Esophagus (tissue), 2 donors: ENCODE measurements at regions not wholly inside any gene's neighbourhood (a gene's known extent, or its start where the extent isn't known, plus 50 kb on each side); places are given as distances from the start of the nearest gene placed in this dataset.
"Not testable (repeated sequence)": the region's sequence is repeated elsewhere in the genome, so short reads cannot be mapped to it uniquely, and the experiment has no call there.

Source experiments
- H3K27ac ChIP-seq, 2 donors: one replicate each; pipeline ENCODE4 v1.5.1; 2013; ENCODE audit warnings: low read depth in 2 of 2, mild to moderate bottlenecking in 2 of 2, inconsistent platforms in 1 of 2, low read length in 1 of 2, moderate library complexity in 1 of 2
- H3K27me3 ChIP-seq, 2 donors: one replicate each; pipeline ENCODE4 v1.6.1; 2013; ENCODE audit warnings: low read length in 2 of 2, control low read depth in 1 of 2, mild to moderate bottlenecking in 1 of 2; ENCODE audit not compliant: insufficient read depth in 2 of 2, control insufficient read depth in 1 of 2
- H3K36me3 ChIP-seq, 2 donors: one replicate each; pipeline ENCODE4 v1.6.1; 2013; ENCODE audit warnings: low read length in 1 of 2; ENCODE audit not compliant: control insufficient read depth in 2 of 2, insufficient read depth in 2 of 2
- H3K4me1 ChIP-seq, 2 donors: one replicate each; pipeline ENCODE4 v1.6.1; 2013; ENCODE audit warnings: low read length in 1 of 2; ENCODE audit not compliant: control insufficient read depth in 2 of 2, insufficient read depth in 2 of 2
- H3K4me3 ChIP-seq, 2 donors: one replicate each; pipeline ENCODE4 v1.5.1; 2013; ENCODE audit warnings: low read length in 2 of 2, mild to moderate bottlenecking in 2 of 2, low read depth in 1 of 2, moderate library complexity in 1 of 2
- H3K9me3 ChIP-seq, 2 donors: one replicate each; pipeline ENCODE4 v1.6.1; 2013; ENCODE audit warnings: mild to moderate bottlenecking in 2 of 2, low read depth in 1 of 2, low read length in 1 of 2, moderate library complexity in 1 of 2; ENCODE audit not compliant: control insufficient read depth in 2 of 2, insufficient read depth in 1 of 2
- WGBS, 2 donors: extraction: QIAGEN DNeasy Blood & Tissue Kit; methylation state at CpG; one replicate each; pipeline ENCODE4 v1.1.7; 2013; 5-methylcytosine and 5-hydroxymethylcytosine counted together
- donor health status: healthy with polysubstance abuse.
- donor health status: Bipolar disorder and iron deficiency.

GRCh38 chr5:57878301-57878722 is 395.7 kb upstream of the ACTBL2 start:
- H3K27me3 ChIP-seq = no peaks in the 10 kb centered on the region
- WGBS, 2 donors = 43 to 50% methylated on average over 4 of the region's 4 CpGs
- no peak overlapping the region for H3K27ac ChIP-seq

GRCh38 chr5:57871496-57871895 is 388.9 kb upstream of the ACTBL2 start:
- no peaks in the 10 kb centered on the region for H3K36me3 ChIP-seq
- no peaks in the 10 kb centered on the region for H3K27me3 ChIP-seq
- 89 to 90% methylated on average over 1 of the region's 1 CpG for WGBS, 2 donors
- no peak overlapping the region for H3K4me3 ChIP-seq
- H3K9me3 ChIP-seq = no peaks in the 10 kb centered on the region
- no peak overlapping the region for H3K27ac ChIP-seq
- no peaks in the 10 kb centered on the region for H3K4me1 ChIP-seq

More at GRCh38 chr5:57878301-57878722, 395.7 kb upstream of the ACTBL2 start:
- Histone ChIP-seq H3K9me3 (no peaks in the 10 kb centered on the region), H3K36me3 (no peaks in the 10 kb centered on the region), H3K4me1 (no peaks in the 10 kb centered on the region), H3K4me3 (no peak overlapping the region)

GRCh38 chr5:57870267-57870666 is 387.7 kb upstream of the ACTBL2 start:
- H3K9me3 ChIP-seq, H3K27ac ChIP-seq, H3K4me1 ChIP-seq, H3K4me3 ChIP-seq, H3K36me3 ChIP-seq, H3K27me3 ChIP-seq: not testable (repeated sequence)
- WGBS, 2 donors = 87 to 94% methylated on average over 10 to 13 of the region's 14 CpGs

- no peaks in the 10 kb centered on the region for H3K36me3 ChIP-seq
- H3K4me1 ChIP-seq = no peaks in the 10 kb centered on the region
- no peak overlapping the region for H3K27ac ChIP-seq
- no peaks in the 10 kb centered on the region for H3K27me3 ChIP-seq
- H3K9me3 ChIP-seq = no peaks in the 10 kb centered on the region
- H3K4me3 ChIP-seq = no peak overlapping the region
- 75 to 81% methylated on average over 2 of the region's 2 CpGs for WGBS, 2 donors
Observed at GRCh38 chr5:57863661-57864060, 381.1 kb upstream of the ACTBL2 start.

- H3K9me3 ChIP-seq = no peaks in the 10 kb centered on the region
- H3K4me3 ChIP-seq = no peak overlapping the region
- WGBS, 2 donors = 76 to 82% methylated on average over 4 of the region's 4 CpGs
Observed at GRCh38 chr5:57862942-57863341, 380.3 kb upstream of the ACTBL2 start.

GRCh38 chr5:57862471-57862911 is 379.9 kb upstream of the ACTBL2 start:
- WGBS, 2 donors = 52 to 55% methylated on average over 5 of the region's 5 CpGs
- H3K4me3 ChIP-seq = no peak overlapping the region
- H3K27ac ChIP-seq = no peak overlapping the region
- H3K4me1 ChIP-seq = no peaks in the 10 kb centered on the region
- no peaks in the 10 kb centered on the region for H3K36me3 ChIP-seq
- H3K27me3 ChIP-seq = no peaks in the 10 kb centered on the region
- H3K9me3 ChIP-seq = no peaks in the 10 kb centered on the region

More at GRCh38 chr5:57862942-57863341, 380.3 kb upstream of the ACTBL2 start:
- Histone ChIP-seq H3K27me3 (no peaks in the 10 kb centered on the region), H3K36me3 (no peaks in the 10 kb centered on the region), H3K27ac (no peak overlapping the region), H3K4me1 (no peaks in the 10 kb centered on the region)

- 78 to 85% methylated on average over 3 of the region's 3 CpGs for WGBS, 2 donors
- Histone ChIP-seq H3K27me3 (no peaks in the 10 kb centered on the region), H3K4me3 (no peak overlapping the region), H3K9me3 (no peaks in the 10 kb centered on the region), H3K4me1 (no peaks in the 10 kb centered on the region), H3K27ac (no peak overlapping the region), H3K36me3 (no peaks in the 10 kb centered on the region)
Observed at GRCh38 chr5:57859626-57860025, 377.0 kb upstream of the ACTBL2 start.

GRCh38 chr5:57858905-57859304 is 376.3 kb upstream of the ACTBL2 start:
- Histone ChIP-seq H3K4me3 (no peak overlapping the region), H3K27me3 (no peaks in the 10 kb centered on the region), H3K9me3 (no peaks in the 10 kb centered on the region), H3K36me3 (no peaks in the 10 kb centered on the region), H3K4me1 (no peaks in the 10 kb centered on the region), H3K27ac (no peak overlapping the region)

GRCh38 chr5:57857696-57858095 is 375.1 kb upstream of the ACTBL2 start:
- Histone ChIP-seq H3K4me1 (no peaks in the 10 kb centered on the region), H3K27me3 (no peaks in the 10 kb centered on the region), H3K27ac (no peak overlapping the region), H3K4me3 (no peak overlapping the region), H3K9me3 (no peaks in the 10 kb centered on the region), H3K36me3 (no peaks in the 10 kb centered on the region)

- 76 to 81% methylated on average over 2 of the region's 2 CpGs for WGBS, 2 donors
- no peak overlapping the region for H3K27ac ChIP-seq
Observed at GRCh38 chr5:57855831-57856230, 373.2 kb upstream of the ACTBL2 start.

More at GRCh38 chr5:57855831-57856230, 373.2 kb upstream of the ACTBL2 start:
- Histone ChIP-seq H3K4me1 (no peaks in the 10 kb centered on the region), H3K36me3 (no peaks in the 10 kb centered on the region), H3K27me3 (no peaks in the 10 kb centered on the region), H3K4me3 (no peak overlapping the region), H3K9me3 (no peaks in the 10 kb centered on the region)
